Right lobe of liver (tissue), 4 donors: ENCODE measurements at regions not wholly inside any gene's neighbourhood (a gene's known extent, or its start where the extent isn't known, plus 50 kb on each side); places are given as distances from the start of the nearest gene placed in this dataset.

Source experiments
- POLR2A ChIP-seq: fragments of 450-650 bp; IDR thresholded peaks from one replicate; pipeline ENCODE4 v1.6.1; 2017; ENCODE audit warnings: antibody characterized with exemption, mild to moderate bottlenecking
- TF ChIP-seq, protein P1 (sequence below), 4 donors: fragments of 200-600 bp in 3 of 4; fragments of 450-650 bp in 1 of 4; IDR thresholded peaks; one replicate each; pipeline versions ENCODE4 v1.5.1 to v1.8.0; 2016 to 2022; ENCODE audit warnings: antibody characterized with exemption in 4 of 4, mild to moderate bottlenecking in 2 of 4
- donor health status: DM: no; HTN: no; CAD: no.
- donor health status: DM: no; HTN: no; CAD: no.
- donor health status: DM: no; HTN: yes; CAD: no.

DNA sequence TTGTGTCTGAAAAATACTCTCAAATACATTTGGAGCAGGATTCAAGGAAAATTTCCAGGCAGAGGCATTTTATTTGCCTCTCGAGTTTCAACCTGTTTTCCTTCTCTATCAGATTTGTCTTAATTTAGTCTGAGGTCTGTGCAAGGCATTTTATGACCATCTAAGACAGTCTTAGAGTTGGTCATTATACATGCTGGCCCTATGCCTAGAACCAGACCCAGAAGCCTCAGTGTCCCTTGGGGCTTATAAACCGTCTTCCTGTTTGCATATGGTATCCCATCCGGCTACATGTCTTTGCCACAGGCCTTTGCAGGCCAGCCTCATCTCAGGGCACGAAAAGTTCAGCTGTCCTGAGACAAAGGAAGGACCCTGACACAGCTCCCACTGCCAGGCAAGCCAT lies 346.1 kb downstream of the SIPA1L2 start:
- TF ChIP-seq, protein P1, sequence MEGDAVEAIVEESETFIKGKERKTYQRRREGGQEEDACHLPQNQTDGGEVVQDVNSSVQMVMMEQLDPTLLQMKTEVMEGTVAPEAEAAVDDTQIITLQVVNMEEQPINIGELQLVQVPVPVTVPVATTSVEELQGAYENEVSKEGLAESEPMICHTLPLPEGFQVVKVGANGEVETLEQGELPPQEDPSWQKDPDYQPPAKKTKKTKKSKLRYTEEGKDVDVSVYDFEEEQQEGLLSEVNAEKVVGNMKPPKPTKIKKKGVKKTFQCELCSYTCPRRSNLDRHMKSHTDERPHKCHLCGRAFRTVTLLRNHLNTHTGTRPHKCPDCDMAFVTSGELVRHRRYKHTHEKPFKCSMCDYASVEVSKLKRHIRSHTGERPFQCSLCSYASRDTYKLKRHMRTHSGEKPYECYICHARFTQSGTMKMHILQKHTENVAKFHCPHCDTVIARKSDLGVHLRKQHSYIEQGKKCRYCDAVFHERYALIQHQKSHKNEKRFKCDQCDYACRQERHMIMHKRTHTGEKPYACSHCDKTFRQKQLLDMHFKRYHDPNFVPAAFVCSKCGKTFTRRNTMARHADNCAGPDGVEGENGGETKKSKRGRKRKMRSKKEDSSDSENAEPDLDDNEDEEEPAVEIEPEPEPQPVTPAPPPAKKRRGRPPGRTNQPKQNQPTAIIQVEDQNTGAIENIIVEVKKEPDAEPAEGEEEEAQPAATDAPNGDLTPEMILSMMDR (IDR thresholded peaks at IDR 0.05) = no peak
- TF ChIP-seq POLR2A = no peak
